ENCODE measurements at regions not wholly inside any gene's neighbourhood (a gene's known extent, or its start where the extent isn't known, plus 50 kb on each side); places are given as distances from the start of the nearest gene placed in this dataset.

DNA sequence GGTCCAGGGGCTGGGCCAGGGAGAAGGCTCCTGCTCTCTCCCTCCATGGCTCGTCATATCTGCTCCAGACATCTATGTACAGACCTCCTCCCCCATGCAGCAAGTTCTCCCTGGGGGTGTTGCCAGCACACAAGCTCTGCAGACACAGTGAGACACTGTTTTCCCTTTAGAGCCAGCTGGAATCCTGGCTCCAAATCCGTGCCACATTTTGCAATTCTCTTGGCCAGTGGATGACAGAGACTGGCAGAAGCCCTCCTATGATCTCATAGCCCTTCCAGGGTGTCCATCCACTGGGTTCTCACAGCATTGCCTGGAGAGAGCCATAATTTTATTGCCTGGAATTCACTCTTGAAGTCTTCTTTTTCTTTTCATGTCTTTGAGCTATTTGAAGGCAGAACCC is 203.9 kb downstream of the TLE3 start:
- peak; percentile 69 for DNase-seq (ENCODE audit: low read depth)

- DNase-seq (ENCODE audit: low read depth) = no peak
Observed at GRCh38 chr15:69895202-69895601, 202.5 kb downstream of the TLE3 start.

GRCh38 chr15:69896606-69897005 is 201.1 kb downstream of the TLE3 start:
- no peak for DNase-seq (ENCODE audit: low read depth)

DNA sequence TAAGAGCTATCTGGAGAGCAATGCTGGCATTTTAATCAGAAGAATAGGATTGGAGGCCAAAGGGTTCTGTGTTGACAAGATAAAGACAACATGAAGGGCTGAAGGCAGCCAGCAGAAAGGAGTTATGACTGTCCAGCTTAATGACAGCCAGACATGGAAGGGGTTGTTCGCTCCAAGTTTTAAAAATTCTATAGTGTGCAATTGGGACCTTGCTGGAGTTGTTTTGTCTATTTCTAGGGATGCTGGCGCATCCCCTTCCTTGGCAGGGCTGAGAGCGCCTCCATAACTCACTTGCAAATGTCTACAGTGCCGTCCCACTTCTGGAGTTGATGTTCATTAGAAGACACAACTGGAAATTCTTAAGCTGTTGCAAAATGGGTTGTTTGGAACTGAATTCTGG is 200.7 kb downstream of the TLE3 start:
- no peak for DNase-seq (ENCODE audit: low read depth)

DNA sequence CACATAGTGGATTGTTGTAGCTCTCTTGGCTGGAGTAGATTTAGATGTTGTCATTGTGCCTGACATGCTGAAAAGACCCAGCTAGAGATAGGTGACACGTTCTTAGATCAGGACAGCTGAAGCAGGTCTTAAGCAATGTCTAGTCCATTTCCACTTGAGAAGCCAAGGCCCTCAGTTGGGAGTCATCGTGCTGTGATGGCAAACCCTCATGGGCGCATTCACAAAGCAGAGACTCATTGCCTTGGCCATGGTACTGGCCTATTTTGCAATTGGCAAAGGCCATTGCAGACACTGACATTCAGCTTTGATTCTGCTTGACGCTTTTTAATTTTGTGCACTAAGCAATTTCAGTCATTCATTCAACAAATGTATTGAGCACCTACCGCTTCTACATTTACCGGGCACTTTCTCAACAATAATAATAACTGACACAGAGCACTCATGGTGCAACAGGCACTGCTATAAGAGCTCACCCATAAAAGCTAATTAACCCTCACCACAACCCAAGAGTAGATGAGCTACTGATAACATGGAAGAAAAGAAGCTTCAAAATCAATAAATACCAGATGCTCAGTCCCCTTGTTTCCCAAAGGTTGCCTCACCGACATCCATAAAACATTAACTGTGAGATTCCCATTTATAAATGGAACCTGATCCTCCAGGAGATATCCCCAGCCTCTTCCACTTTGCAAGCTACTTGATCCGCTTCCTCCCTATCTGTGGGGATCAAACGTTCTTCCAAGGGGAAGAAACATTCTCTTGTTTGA is 200.1 kb downstream of the TLE3 start:
- DNase-seq (ENCODE audit: low read depth) = no peak

- DNase-seq (ENCODE audit: low read depth) = no peak
Observed at GRCh38 chr15:69898243-69898642, 199.5 kb downstream of the TLE3 start.

GRCh38 chr15:69902414-69903062 is 195.2 kb downstream of the TLE3 start:
- DNase-seq (ENCODE audit: low read depth) = no peak

DNA sequence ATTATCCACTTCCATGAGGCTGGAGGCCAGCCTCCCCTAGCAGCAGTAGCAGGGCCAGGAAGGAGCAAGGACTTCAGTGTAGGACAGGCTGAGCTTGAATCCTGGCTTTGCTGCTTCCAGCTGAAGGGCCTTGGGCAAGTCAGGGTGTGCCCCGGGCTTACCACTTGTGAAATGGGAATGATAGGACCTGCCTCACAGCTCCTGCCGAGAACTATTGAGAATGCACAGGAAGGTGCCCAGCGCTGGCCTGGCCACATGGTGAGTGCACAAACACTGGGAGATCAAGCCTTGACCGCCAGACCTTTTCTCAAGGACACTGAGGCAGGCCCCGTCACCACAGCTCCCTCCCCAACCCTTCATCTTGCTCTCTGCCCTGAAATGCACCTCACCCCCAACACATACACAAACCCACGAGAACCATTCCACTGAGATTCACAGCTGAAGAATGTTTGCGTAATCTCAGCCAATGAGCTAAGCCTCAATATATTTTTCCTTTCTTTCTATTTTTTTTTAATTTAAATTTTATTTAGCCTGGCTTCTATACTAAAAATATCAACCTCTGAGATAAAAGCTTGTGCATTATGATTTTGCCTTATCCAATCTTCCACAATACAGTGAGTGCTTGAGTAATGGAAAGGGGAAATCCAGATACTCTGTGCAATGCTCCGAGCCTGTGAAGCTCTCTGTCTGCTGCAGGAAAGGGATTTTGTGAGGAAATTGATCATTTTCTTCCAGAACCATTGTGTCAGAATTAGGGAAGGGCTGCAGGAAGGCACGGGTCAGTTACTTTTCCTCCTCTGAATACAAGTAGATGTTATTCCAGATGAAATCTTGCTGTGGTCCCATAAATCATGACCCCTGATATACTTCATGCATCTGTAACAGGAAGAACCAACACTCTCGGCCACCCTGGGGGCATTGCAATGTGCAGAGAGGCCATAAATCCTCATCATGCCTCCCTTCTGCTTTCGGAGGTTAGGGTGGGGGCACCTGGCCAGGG is 193.9 kb downstream of the TLE3 start:
- no peak for DNase-seq (ENCODE audit: low read depth)

GRCh38 chr15:69906256-69907185 is 191.2 kb downstream of the TLE3 start:
- no peak for DNase-seq (ENCODE audit: low read depth)

- DNase-seq (ENCODE audit: low read depth) = no peak
Observed at GRCh38 chr15:69908060-69908459, 189.7 kb downstream of the TLE3 start.

DNA sequence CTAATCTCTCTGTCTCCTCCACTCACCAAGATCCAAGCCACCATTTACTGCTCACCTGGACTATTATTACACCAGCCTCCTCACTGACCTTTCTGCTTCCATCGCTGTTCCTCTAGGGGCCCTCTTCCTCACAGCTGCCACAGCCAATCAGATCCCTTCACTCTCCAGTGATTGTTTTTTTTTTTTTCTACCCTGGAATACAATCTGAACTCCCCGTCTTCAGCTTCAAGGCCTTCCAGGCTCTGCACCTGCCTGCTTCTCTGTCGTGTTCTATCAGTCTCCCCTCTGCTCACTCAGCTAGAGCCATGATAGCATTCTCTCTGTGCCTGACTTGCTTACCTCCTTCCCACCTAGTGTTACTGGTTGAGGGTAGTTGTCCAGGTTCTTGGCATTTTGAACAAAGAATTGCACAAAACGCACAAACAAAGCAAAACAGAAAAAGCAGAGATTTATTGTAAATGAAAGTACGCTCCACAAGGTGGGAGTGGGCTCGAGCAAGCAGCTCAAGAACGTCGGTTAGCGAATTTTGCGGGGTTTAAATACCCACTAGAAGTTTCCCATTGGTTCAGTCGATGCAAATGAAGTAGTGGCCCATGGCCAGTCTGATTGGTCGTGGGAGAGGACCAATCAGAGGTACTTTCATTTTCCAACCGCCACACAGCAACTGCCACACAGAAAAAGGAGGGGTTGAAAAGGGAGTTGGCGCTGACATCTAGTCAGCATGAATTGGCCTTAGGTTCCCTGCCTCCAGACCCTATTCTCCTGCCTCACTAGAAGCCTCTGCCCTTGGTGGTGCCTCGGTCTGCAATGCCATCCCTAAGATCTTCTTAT is 188.9 kb downstream of the TLE3 start:
- no peak for DNase-seq (ENCODE audit: low read depth)

GRCh38 chr15:69909719-69910444 is 187.8 kb downstream of the TLE3 start:
- no peak for DNase-seq (ENCODE audit: low read depth)

DNA sequence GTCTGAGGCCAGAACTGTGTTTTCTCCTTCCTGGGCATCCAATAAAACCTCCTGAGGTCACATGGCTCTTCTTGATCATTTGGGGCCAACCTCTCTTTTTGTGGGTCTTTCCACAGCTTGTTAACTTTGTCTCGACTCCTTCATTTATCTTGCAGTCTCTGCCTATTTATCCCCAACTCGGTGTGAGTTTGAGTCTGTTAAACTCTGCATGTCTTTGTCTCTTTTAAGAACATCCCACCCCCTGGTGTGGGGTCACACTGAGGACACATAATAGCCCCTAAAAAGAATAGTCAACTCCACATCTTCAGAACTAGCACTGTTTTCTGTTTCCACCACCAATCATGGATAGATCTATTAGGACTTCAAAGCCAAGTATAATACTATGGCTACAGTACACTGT is 187.2 kb downstream of the TLE3 start:
- no peak for DNase-seq (ENCODE audit: low read depth)

DNA sequence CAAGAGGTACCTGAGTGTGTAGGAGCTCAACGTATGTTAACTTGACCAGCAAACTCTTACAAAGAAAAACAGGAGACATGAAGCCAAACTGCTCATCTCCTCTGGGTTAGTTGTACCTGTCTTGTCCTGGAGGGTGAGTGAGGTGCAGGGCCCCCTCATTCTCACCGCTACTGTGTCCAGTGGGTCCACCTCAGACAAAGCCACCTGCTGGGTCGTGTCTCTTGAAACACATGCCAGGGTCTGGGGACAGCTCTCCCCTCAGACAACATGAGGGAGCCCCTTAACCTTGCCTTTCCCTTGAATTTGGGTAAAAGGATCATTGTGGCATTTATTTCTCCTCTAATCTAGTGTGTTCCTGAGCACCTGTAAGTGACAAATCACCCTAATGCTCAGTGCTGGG is 185.6 kb downstream of the TLE3 start:
- DNase-seq (ENCODE audit: low read depth) = no peak

- DNase-seq (ENCODE audit: low read depth) = no peak
Observed at GRCh38 chr15:69914040-69914439, 183.7 kb downstream of the TLE3 start.

DNA sequence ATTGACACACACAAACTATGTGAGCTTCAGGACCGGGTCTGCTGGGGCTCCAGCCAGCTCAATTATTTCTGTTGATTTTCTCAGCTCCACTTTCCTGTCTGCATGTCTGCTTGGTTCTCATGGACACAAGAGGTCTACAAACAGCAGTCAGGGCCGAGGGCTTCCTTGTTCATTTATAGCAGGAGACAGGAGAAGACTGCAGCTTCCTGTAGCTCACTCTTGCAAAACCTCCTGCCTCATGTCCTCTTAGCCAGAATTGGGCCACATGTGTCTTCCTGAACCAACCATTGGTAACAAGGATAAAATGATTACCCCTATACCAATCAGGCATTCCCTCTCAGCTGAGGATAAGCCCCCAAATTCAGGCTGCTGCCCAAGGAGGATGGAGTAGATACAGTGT is 182.8 kb downstream of the TLE3 start:
- DNase-seq (ENCODE audit: low read depth) = no peak

DNA sequence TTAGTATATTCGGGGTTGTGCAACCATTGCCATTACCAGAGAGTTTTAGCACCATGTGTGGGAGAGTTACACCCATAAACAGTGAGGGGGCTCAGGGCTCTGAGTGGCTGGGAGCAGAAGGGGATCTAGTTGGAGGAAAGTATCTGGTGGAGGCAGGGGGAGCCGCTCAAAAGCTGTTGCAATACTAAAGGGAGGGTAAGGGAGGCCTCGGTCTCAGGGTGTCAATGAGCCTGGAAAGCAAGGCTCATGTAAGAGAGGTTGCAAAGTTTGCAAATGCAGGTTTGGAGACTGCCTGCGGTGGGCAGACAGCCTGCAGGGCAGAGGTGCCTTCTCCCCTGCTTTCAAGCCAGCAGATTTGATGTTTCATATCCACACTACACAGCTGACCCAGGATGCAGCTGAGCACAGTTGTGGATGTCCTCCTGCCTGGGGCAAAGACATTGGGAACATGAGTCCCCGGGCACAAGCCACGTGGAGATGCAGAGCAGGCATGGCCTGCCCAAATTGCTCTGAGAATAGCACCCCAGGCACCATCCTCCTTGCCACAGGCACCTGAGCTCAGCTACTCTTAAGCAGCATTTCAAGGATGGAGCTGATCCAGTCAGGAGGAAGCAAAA is 181.4 kb downstream of the TLE3 start:
- no peak for DNase-seq (ENCODE audit: low read depth)

- DNase-seq (ENCODE audit: low read depth) = no peak
Observed at GRCh38 chr15:69917056-69917455, 180.7 kb downstream of the TLE3 start.

DNA sequence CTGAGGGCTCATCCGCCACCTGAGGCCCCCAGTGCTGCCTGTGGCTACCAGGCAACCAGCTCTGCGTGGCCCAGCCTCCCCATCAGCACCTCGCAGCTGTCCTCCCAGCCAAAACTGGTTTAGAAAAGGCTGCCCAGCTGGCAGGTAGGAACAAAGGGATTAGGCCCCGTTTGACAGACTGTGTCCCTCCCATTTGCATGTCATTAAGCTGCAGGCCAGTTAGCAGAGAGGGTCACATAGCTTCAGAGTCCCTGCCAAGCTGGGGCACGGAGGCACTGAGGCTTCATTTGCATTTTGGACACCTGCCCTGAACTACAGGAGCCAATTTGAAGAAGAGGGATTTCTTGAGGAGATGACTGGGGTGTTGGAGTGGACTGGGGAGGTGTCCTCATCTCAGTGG is 177.9 kb downstream of the TLE3 start:
- DNase-seq (ENCODE audit: low read depth) = no peak
